ENCODE measurements at regions not wholly inside any gene's neighbourhood (a gene's known extent, or its start where the extent isn't known, plus 50 kb on each side); places are given as distances from the start of the nearest gene placed in this dataset.
A peak's percentile ranks its signal among the peaks of the same experiment; 100 is the strongest.

- no peak overlapping the region for H3K27ac ChIP-seq
- TF ChIP-seq ZFX (IDR thresholded peaks at IDR 0.05; ENCODE audit: borderline replicate concordance) (no peak), CTCF (IDR thresholded peaks at IDR 0.05) (no peak)
These were observed 646.0 kb upstream of the PITX2 start for GRCh38 chr4:111268769-111269414.

- no peak for TF ChIP-seq ZFX (IDR thresholded peaks at IDR 0.05; ENCODE audit: borderline replicate concordance)
- TF ChIP-seq CTCF (IDR thresholded peaks at IDR 0.05) = no peak
- H3K27ac ChIP-seq = no peak overlapping the region
These were observed 646.6 kb upstream of the PITX2 start for GRCh38 chr4:111269439-111269838.

GRCh38 chr4:111274060-111274459 lies 651.2 kb upstream of the PITX2 start:
- no peak for TF ChIP-seq CTCF (IDR thresholded peaks at IDR 0.05)
- no peak for TF ChIP-seq ZFX (IDR thresholded peaks at IDR 0.05; ENCODE audit: borderline replicate concordance)
- no peak overlapping the region for H3K27ac ChIP-seq

- H3K27ac ChIP-seq = no peak overlapping the region
- TF ChIP-seq ZFX (IDR thresholded peaks at IDR 0.05; ENCODE audit: borderline replicate concordance) = no peak
- no peak for TF ChIP-seq CTCF (IDR thresholded peaks at IDR 0.05)
These were observed 651.6 kb upstream of the PITX2 start for GRCh38 chr4:111274486-111274885.

- no peak for TF ChIP-seq CTCF (IDR thresholded peaks at IDR 0.05)
- TF ChIP-seq ZFX (IDR thresholded peaks at IDR 0.05; ENCODE audit: borderline replicate concordance) = no peak
- no peak overlapping the region for H3K27ac ChIP-seq
These were observed 658.3 kb upstream of the PITX2 start for GRCh38 chr4:111281219-111281618.

- no peak overlapping the region for H3K27ac ChIP-seq
- no peak for TF ChIP-seq ZFX (IDR thresholded peaks at IDR 0.05; ENCODE audit: borderline replicate concordance)
- no peak for TF ChIP-seq CTCF (IDR thresholded peaks at IDR 0.05)
These were observed 659.2 kb upstream of the PITX2 start for GRCh38 chr4:111282035-111282434.

GRCh38 chr4:111283066-111283677 lies 660.3 kb upstream of the PITX2 start:
- TF ChIP-seq ZFX (IDR thresholded peaks at IDR 0.05; ENCODE audit: borderline replicate concordance) (no peak), CTCF (IDR thresholded peaks at IDR 0.05) (peak; percentile 96)
- no peak overlapping the region for H3K27ac ChIP-seq
